GM21360 (cell line): ENCODE measurements at regions not wholly inside any gene's neighbourhood (a gene's known extent, or its start where the extent isn't known, plus 50 kb on each side); places are given as distances from the start of the nearest gene placed in this dataset.

Experiments
- ATAC-seq: cut with Tn5 transposase; IDR thresholded peaks from one replicate; pipeline ENCODE4 v1.9.1; 2021; ENCODE audit warnings: mild to moderate bottlenecking, moderate library complexity; ENCODE audit not compliant: unreplicated experiment

DNA sequence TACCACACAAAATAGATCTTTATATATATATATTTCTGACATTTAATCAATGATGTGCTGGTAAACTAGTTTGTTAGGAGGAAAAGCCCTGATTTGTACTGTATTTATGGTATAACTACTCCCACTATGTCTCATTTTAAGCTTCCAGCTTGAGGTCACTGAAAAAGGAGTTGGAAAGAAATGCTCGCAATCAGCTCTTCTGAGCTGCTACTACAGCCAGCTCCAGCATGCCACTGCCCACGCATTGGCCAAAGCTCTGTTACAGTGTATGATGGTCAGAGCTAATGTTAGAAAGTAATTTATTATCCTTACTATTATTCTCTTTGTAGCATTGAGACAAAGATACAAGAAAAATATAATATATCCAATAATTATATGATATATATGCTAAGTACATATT, 55.0 kb upstream of the PCED1B start:
- ATAC-seq = no peak

DNA sequence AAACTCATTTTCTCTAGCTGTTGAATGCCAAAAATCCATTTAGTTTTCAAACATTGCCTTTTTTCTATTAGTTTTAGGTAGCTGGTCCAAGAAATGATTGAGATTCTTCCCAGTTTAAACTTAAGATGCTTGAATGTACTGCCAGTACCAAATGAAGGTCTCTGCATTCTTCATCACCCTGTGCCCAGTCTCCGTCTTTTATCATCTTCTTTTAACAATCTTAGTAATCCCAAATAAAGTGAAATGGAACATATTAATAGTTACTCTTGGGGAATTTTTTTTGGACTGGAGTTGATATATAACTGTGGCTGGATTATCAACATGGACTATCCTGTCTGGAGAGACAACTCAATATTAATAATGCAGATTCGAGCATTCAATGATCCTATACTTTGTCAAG, 54.1 kb upstream of the PCED1B start:
- no peak for ATAC-seq

DNA sequence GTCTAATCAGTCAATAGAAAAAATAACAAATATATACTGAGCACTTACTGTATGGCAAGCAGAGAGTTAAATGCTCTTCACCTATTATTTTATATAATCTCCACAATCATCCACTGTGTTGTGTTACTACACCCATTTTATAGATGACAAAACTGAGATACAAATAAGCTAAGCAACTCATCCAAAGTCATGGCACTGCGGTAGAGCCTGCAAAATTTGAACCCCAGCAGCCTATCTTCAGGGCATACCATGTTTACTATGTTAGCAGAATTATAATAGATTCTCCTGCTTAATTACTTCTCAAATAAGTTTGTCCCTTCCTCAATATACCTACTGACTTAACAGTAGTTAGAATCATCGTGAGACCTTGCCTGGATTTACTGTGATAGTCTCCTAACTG, 53.6 kb upstream of the PCED1B start:
- no peak for ATAC-seq

DNA sequence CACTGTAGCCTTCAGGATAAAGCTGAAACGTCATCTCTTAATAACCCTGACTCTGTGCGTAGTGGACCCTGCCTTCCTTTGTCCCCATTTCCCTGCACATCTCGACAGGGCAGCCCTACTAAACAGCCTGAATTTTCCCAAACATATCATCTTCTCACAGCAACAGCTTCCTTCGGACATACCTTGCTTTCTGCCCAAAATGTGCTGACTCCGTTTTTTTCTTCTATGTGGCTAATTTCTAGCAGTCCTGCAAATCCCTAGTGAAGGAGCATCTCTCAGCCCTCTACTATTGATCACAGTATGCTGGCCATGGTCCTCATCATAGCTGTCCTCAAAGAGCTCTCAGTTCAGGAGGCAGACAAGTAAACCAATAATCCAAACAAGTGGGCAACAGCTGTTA, 53.1 kb upstream of the PCED1B start:
- no peak for ATAC-seq
